ENCODE measurements at regions not wholly inside any gene's neighbourhood (a gene's known extent, or its start where the extent isn't known, plus 50 kb on each side); places are given as distances from the start of the nearest gene placed in this dataset.

GRCh38 chr2:129436809-129437208, 542.7 kb upstream of the RAB6C start:
- no peak for DNase-seq (ENCODE audit: low read depth in 1 of 2, low spot score in 1 of 2)

GRCh38 chr2:129437725-129438124, 541.7 kb upstream of the RAB6C start:
- DNase-seq (ENCODE audit: low read depth in 1 of 2, low spot score in 1 of 2) = no peak

- no peak for DNase-seq (ENCODE audit: low read depth in 1 of 2, low spot score in 1 of 2)
Measured at GRCh38 chr2:129438501-129439057, 540.9 kb upstream of the RAB6C start.

GRCh38 chr2:129439406-129440302, 539.8 kb upstream of the RAB6C start:
- no peak for DNase-seq (ENCODE audit: low read depth in 1 of 2, low spot score in 1 of 2)

- no peak for DNase-seq (ENCODE audit: low read depth in 1 of 2, low spot score in 1 of 2)
Measured at GRCh38 chr2:129441610-129442009, 537.9 kb upstream of the RAB6C start.

- no peak for DNase-seq (ENCODE audit: low read depth in 1 of 2, low spot score in 1 of 2)
Measured at GRCh38 chr2:129443235-129443864, 536.1 kb upstream of the RAB6C start.

GRCh38 chr2:129443865-129444739, 535.4 kb upstream of the RAB6C start:
- no peak for DNase-seq (ENCODE audit: low read depth in 1 of 2, low spot score in 1 of 2)

GRCh38 chr2:129444751-129445150, 534.7 kb upstream of the RAB6C start:
- no peak for DNase-seq (ENCODE audit: low read depth in 1 of 2, low spot score in 1 of 2)

GRCh38 chr2:129456691-129457090, 522.8 kb upstream of the RAB6C start:
- no peak for DNase-seq (ENCODE audit: low read depth in 1 of 2, low spot score in 1 of 2)

GRCh38 chr2:129457277-129457818, 522.1 kb upstream of the RAB6C start:
- DNase-seq (ENCODE audit: low read depth in 1 of 2, low spot score in 1 of 2) = no peak

GRCh38 chr2:129458006-129458405, 521.5 kb upstream of the RAB6C start:
- no peak for DNase-seq (ENCODE audit: low read depth in 1 of 2, low spot score in 1 of 2)

- no peak for DNase-seq (ENCODE audit: low read depth in 1 of 2, low spot score in 1 of 2)
Measured at GRCh38 chr2:129458436-129458835, 521.0 kb upstream of the RAB6C start.

GRCh38 chr2:129459200-129459876, 520.1 kb upstream of the RAB6C start:
- DNase-seq (ENCODE audit: low read depth in 1 of 2, low spot score in 1 of 2) = no peak

GRCh38 chr2:129459881-129460280, 519.6 kb upstream of the RAB6C start:
- DNase-seq (ENCODE audit: low read depth in 1 of 2, low spot score in 1 of 2) = no peak

GRCh38 chr2:129460299-129461198, 518.9 kb upstream of the RAB6C start:
- no peak for DNase-seq (ENCODE audit: low read depth in 1 of 2, low spot score in 1 of 2)

- no peak for DNase-seq (ENCODE audit: low read depth in 1 of 2, low spot score in 1 of 2)
Measured at GRCh38 chr2:129462349-129462748, 517.1 kb upstream of the RAB6C start.

- no peak for DNase-seq (ENCODE audit: low read depth in 1 of 2, low spot score in 1 of 2)
Measured at GRCh38 chr2:129462967-129463366, 516.5 kb upstream of the RAB6C start.

GRCh38 chr2:129464036-129464435, 515.4 kb upstream of the RAB6C start:
- DNase-seq (ENCODE audit: low read depth in 1 of 2, low spot score in 1 of 2) = no peak

- no peak for DNase-seq (ENCODE audit: low read depth in 1 of 2, low spot score in 1 of 2)
Measured at GRCh38 chr2:129464631-129465030, 514.8 kb upstream of the RAB6C start.
